RWPE1 (cell line): ENCODE measurements at regions not wholly inside any gene's neighbourhood (a gene's known extent, or its start where the extent isn't known, plus 50 kb on each side); places are given as distances from the start of the nearest gene placed in this dataset.

ENCODE experiments used
- CTCF ChIA-PET: fragments of 350-600 bp; sonication (Branson Sonifier 250); formaldehyde crosslinking; extraction: SDS; loops from one replicate; lab custom pipeline; 2021; lab: Yijun Ruan, JAX
- POLR2A ChIA-PET: fragments of 400-600 bp; formaldehyde crosslinking; extraction: SDS; loops from one replicate; lab custom pipeline; 2020; ENCODE audit warnings: antibody characterized with exemption; ENCODE audit not compliant: low non-redundant PET; lab: Yijun Ruan, JAX
- DNase-seq: peaks from one replicate; pipeline ENCODE4 v3.0.0; 2012; ENCODE audit warnings: low spot score
- H3K27ac ChIP-seq: fragments of 450-650 bp; 2 replicates; pipeline ENCODE4 v1.5.1; 2017
- TF ChIP-seq, protein P1 (sequence below): fragments of 450-650 bp; conservative IDR thresholded peaks from 2 replicates; pipeline ENCODE4 v1.5.1; 2017; ENCODE audit warnings: low read depth, mild to moderate bottlenecking

DNA sequence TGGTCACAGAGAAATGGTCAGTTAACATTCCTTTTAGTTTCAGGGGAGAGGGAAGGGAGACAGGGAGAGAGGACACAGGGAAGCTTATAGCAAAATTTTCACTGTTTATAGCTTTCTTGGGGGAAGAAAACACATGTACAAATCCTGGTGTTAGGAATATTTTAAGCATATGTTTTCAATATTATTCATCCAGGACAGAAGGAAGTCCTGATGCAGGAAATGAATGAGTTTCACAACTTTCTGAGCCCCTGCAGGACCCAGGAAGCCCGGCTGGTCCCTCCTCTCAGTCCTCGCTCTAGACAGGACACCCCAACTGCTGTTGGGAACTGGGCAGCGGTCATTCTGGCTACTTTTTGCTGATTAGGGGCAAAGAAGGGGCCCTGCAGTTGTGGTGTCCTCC, 71.1 kb upstream of the ZDHHC17 start:
- no peak for DNase-seq
- POLR2A ChIA-PET = no interaction called here
- CTCF ChIA-PET = interaction anchor here (0.6 kb wide), 1 partner anchor 372 kb away, joined by 5 read pairs; no protein-coding TSS in a partner anchor
- TF ChIP-seq, protein P1, sequence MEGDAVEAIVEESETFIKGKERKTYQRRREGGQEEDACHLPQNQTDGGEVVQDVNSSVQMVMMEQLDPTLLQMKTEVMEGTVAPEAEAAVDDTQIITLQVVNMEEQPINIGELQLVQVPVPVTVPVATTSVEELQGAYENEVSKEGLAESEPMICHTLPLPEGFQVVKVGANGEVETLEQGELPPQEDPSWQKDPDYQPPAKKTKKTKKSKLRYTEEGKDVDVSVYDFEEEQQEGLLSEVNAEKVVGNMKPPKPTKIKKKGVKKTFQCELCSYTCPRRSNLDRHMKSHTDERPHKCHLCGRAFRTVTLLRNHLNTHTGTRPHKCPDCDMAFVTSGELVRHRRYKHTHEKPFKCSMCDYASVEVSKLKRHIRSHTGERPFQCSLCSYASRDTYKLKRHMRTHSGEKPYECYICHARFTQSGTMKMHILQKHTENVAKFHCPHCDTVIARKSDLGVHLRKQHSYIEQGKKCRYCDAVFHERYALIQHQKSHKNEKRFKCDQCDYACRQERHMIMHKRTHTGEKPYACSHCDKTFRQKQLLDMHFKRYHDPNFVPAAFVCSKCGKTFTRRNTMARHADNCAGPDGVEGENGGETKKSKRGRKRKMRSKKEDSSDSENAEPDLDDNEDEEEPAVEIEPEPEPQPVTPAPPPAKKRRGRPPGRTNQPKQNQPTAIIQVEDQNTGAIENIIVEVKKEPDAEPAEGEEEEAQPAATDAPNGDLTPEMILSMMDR = no peak
- no peak overlapping the region for H3K27ac ChIP-seq

DNA sequence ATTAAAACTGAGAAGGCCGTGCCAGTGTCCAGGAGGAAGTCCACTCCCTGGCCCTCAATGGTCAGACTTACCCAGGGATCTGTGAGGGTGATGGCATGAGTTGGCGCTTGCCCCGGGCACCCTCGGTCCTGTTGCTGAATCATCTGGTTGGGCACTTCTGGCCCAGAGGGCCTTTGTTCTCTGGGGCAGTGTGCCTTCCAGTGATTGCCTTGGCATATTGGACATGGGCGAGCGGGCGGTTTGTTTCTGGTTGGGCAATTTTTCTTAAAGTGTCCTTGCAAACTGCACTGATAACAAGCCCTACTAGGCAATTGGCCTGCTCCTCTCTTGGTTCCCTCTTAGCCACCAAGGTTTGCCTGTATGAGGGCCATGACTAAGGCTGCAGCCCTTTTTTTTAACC, 69.5 kb upstream of the ZDHHC17 start:
- no peak overlapping the region for H3K27ac ChIP-seq
- no peak for DNase-seq
- ChIA-PET POLR2A (no interaction called here), CTCF (no interaction called here)
- TF ChIP-seq, protein P1 = no peak

DNA sequence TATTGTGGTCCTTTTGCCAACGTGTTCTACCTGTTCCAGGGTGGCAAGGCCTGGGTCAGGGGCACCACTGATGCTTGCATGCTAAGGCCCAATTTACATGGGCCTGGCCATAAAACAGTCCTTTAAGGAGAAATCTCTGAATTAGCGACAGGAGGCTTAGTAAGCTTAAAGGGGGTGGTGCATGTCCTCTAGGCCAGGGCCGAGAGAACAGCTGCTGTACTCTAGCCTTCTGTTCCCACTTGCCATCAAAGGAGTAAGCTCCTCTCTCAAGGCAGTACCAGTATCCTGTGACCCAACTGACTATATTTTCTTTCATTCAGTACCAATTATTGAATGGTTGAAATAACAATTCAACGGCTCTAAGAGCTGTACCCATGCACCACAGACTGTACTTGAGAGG, 67.7 kb upstream of the ZDHHC17 start:
- no peak overlapping the region for H3K27ac ChIP-seq
- TF ChIP-seq, protein P1 = no peak
- CTCF ChIA-PET = no interaction called here
- DNase-seq = no peak
- POLR2A ChIA-PET = no interaction called here

DNA sequence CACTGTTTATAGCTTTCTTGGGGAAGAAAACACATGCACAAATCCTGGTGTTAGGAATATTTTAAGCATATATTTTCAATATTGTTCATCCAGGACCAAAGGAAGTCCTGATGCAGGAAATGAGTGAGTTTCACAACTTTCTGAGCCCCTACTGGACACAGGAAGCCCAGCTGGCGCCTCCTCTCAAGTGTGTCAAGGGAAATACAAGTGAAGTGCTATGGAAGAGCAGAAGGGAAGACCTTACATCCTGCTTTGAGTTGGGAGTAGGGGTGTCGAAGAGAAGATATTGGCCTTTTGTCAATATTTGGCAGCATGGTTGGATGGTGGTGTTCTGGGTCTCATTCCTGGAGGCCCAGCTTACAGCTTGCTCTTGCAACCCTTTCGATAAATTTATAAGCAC, 66.1 kb upstream of the ZDHHC17 start:
- no peak for DNase-seq
- TF ChIP-seq, protein P1 = no peak
- ChIA-PET CTCF (no interaction called here), POLR2A (no interaction called here)
- no peak overlapping the region for H3K27ac ChIP-seq

- CTCF ChIA-PET = no interaction called here
- TF ChIP-seq, protein P1 = no peak
- H3K27ac ChIP-seq = no peak overlapping the region
- POLR2A ChIA-PET = no interaction called here
- DNase-seq = no peak
Measured at GRCh38 chr12:76698316-76698715, 65.6 kb upstream of the ZDHHC17 start.

- CTCF ChIA-PET = no interaction called here
- POLR2A ChIA-PET = no interaction called here
- no peak overlapping the region for H3K27ac ChIP-seq
- DNase-seq = no peak
- TF ChIP-seq, protein P1 = no peak
Measured at GRCh38 chr12:76698966-76699365, 64.9 kb upstream of the ZDHHC17 start.

DNA sequence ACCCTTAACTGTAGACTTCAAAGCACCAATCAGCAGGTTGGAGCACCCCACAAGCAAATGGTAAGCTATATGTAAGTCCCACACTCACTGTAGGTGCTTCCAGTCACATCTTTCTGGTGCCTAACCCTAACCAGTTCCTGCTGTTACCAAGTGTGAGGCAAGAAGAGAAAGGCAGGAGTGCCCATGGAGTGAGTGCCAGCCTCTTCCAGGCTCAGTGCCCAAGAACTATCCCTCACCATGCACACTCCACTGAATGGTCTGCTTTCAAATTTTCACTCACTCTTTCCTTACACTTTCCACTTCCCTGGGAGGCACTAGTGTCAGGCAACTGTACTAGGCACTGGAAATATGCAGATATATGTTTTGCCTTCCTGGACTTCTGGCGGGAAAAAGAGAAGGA, 62.2 kb upstream of the ZDHHC17 start:
- CTCF ChIA-PET = no interaction called here
- DNase-seq = no peak
- H3K27ac ChIP-seq = no peak overlapping the region
- POLR2A ChIA-PET = no interaction called here
- TF ChIP-seq, protein P1 = no peak
